SK-N-SH (cell line): ENCODE measurements at regions not wholly inside any gene's neighbourhood (a gene's known extent, or its start where the extent isn't known, plus 50 kb on each side); places are given as distances from the start of the nearest gene placed in this dataset.

Experiments used
- CTCF ChIA-PET: fragments of 300-600, 350-600 bp; formaldehyde crosslinking; extraction: SDS; loops from one replicate; lab custom pipeline; 2021; lab: Yijun Ruan, JAX
- POLR2A ChIA-PET: fragments of 350-600 bp; sonication (Branson Sonifier 250); formaldehyde crosslinking; extraction: SDS; loops from one replicate; lab custom pipeline; 2020; ENCODE audit warnings: antibody characterized with exemption, inconsistent platforms; lab: Yijun Ruan, JAX
- DNase-seq: peaks from one replicate; pipeline ENCODE4 v3.0.0; 2012
- H2AFZ ChIP-seq: fragments of 200-600 bp; sonication (generic); 2 replicates; pipeline ENCODE4 v1.8.1; 2016; ENCODE audit warnings: antibody characterized with exemption, mild to moderate bottlenecking, low read depth
- H3F3A ChIP-seq: fragments of 200-600 bp; sonication (generic); replicated peaks from 2 replicates; pipeline ENCODE3; 2016; ENCODE audit warnings: antibody characterized with exemption, mild to moderate bottlenecking; ENCODE audit not compliant: insufficient read depth
- H3K27ac ChIP-seq, 2 experiments: fragments of 200-500 bp in 1 of 2; fragments of 200-600 bp in 1 of 2; sonication (Bioruptor generic) in 1 of 2; sonication (generic), shearing (Covaris generic) in 1 of 2; 2 replicates each; pipeline versions ENCODE4 v1.5.1 to v1.6.1; 2014 to 2016; ENCODE audit warnings: low read depth in 2 of 2, inconsistent platforms in 1 of 2, low read length in 1 of 2, mild to moderate bottlenecking in 1 of 2, mixed read lengths in 1 of 2
- H3K27me3 ChIP-seq: fragments of 200-600 bp; sonication (generic), shearing (Covaris generic); 2 replicates; pipeline ENCODE4 v1.6.1; 2016; ENCODE audit warnings: mixed run types; ENCODE audit not compliant: insufficient read depth
- H3K36me3 ChIP-seq, 2 experiments: fragments of 200-500 bp in 1 of 2; fragments of 200-600 bp in 1 of 2; sonication (Bioruptor generic) in 1 of 2; sonication (generic) in 1 of 2; replicated peaks in 1 of 2; 2 replicates each; pipeline versions ENCODE3 to v1.5.1; 2014 to 2016; ENCODE audit warnings: low read length in 1 of 2, mild to moderate bottlenecking in 1 of 2; ENCODE audit not compliant: insufficient read depth in 2 of 2, control insufficient read depth in 1 of 2
- H3K4me1 ChIP-seq, 2 experiments: fragments of 200-500 bp in 1 of 2; fragments of 200-600 bp in 1 of 2; sonication (Bioruptor generic) in 1 of 2; sonication (generic), shearing (Covaris generic) in 1 of 2; 2 replicates each; pipeline versions ENCODE4 v1.5.1 to v1.6.1; 2014 to 2016; ENCODE audit warnings: low read depth in 1 of 2, low read length in 1 of 2, mixed run types in 1 of 2; ENCODE audit not compliant: insufficient read depth in 2 of 2, control insufficient read depth in 1 of 2
- H3K4me2 ChIP-seq: fragments of 200-600 bp; sonication (generic), shearing (Covaris generic); 2 replicates; pipeline ENCODE4 v1.6.1; 2017; ENCODE audit warnings: mixed run types
- H3K4me3 ChIP-seq, 2 experiments: fragments of 200-500 bp in 1 of 2; fragments of 200-600 bp in 1 of 2; sonication (Bioruptor generic) in 1 of 2; sonication (generic), shearing (Covaris generic) in 1 of 2; 2 replicates each; pipeline versions ENCODE4 v1.5.1 to v1.8.1; 2014 to 2016; ENCODE audit warnings: low read depth in 2 of 2, inconsistent platforms in 1 of 2, low read length in 1 of 2, mild to moderate bottlenecking in 1 of 2, mixed read lengths in 1 of 2, moderate library complexity in 1 of 2
- H3K79me2 ChIP-seq: fragments of 200-600 bp; sonication (generic); 2 replicates; pipeline ENCODE4 v1.8.1; 2017; ENCODE audit warnings: mild to moderate bottlenecking; ENCODE audit not compliant: insufficient read depth
- H3K9ac ChIP-seq: fragments of 200-600 bp; sonication (generic); 2 replicates; pipeline ENCODE4 v1.6.1; 2017; ENCODE audit warnings: mixed run types
- H3K9me2 ChIP-seq: fragments of 200-600 bp; sonication (generic); 2 replicates; pipeline ENCODE4 v1.6.1; 2017; ENCODE audit warnings: mixed run types
- H3K9me3 ChIP-seq: fragments of 200-600 bp; sonication (generic); 2 replicates; pipeline ENCODE4 v1.6.1; 2017; ENCODE audit warnings: mixed run types, mild to moderate bottlenecking, moderate library complexity
- H4K20me1 ChIP-seq: fragments of 200-600 bp; sonication (generic); 2 replicates; pipeline ENCODE4 v1.6.1; 2017; ENCODE audit warnings: mild to moderate bottlenecking, mixed run types; ENCODE audit not compliant: insufficient read depth
- CTCF ChIP-seq: fragments of 200-600 bp; sonication (generic); IDR thresholded peaks from 2 replicates; pipeline ENCODE4 v1.6.1; 2017; ENCODE audit warnings: antibody characterized with exemption, mild to moderate bottlenecking, moderate library complexity
- ELF1 ChIP-seq: IDR thresholded peaks from 2 replicates; pipeline ENCODE4 v1.4.0; 2012
- EP300 ChIP-seq, 2 experiments: IDR thresholded peaks; 2 replicates each; pipeline versions ENCODE4 v1.4.0 to v1.6.1; 2012; ENCODE audit warnings: borderline replicate concordance in 1 of 2, low read depth in 1 of 2, low read length in 1 of 2
- GABPA ChIP-seq: IDR thresholded peaks from 2 replicates; pipeline ENCODE4 v1.4.0; 2012; ENCODE audit warnings: low read depth, mild to moderate bottlenecking
- IRF3 ChIP-seq: fragments of 150-350 bp; IDR thresholded peaks from 2 replicates; pipeline ENCODE4 v1.6.1; 2016; ENCODE audit warnings: mild to moderate bottlenecking, low read depth, low read length
- JUND ChIP-seq: IDR thresholded peaks from 2 replicates; pipeline ENCODE4 v1.4.0; 2012
- PBX3 ChIP-seq: IDR thresholded peaks from 2 replicates; pipeline ENCODE4; 2012
- ZBTB33 ChIP-seq: IDR thresholded peaks from 2 replicates; pipeline ENCODE4 v1.4.0; 2012; ENCODE audit warnings: low read depth, borderline replicate concordance
- WGBS: methylation state at CpG from one replicate; pipeline ENCODE4 v1.1.6; 2017; ENCODE audit warnings: low lambda C conversion rate; 5-methylcytosine and 5-hydroxymethylcytosine counted together

- Histone ChIP-seq H3K79me2 (no peaks in the 10 kb centered on the region), H3K4me1 (no peaks in the 10 kb centered on the region), H3K27ac (no peak overlapping the region), H3K9ac (no peak overlapping the region), H3K4me2 (no peak overlapping the region), H3K9me2 (no peaks in the 10 kb centered on the region), H3K36me3 (no peaks in the 10 kb centered on the region), H3K9me3 (no peaks in the 10 kb centered on the region), H2AFZ (no peak overlapping the region), H3K4me3 (no peak overlapping the region), H4K20me1 (no peaks in the 10 kb centered on the region), H3F3A (no peaks in the 10 kb centered on the region), H3K27me3 (no peaks in the 10 kb centered on the region)
- TF ChIP-seq PBX3, result no peak
- TF ChIP-seq GABPA, result no peak
- TF ChIP-seq ELF1, result no peak
- no peak for TF ChIP-seq ZBTB33
- no peak for TF ChIP-seq CTCF
- no peak for TF ChIP-seq IRF3
- no peak for TF ChIP-seq JUND
- TF ChIP-seq EP300 (IDR thresholded peaks at IDR 0.05; ENCODE audit: borderline replicate concordance in 1 of 2, low read depth in 1 of 2, low read length in 1 of 2), result no peak
- CTCF ChIA-PET, result interaction anchor here (1.1 to 15.1 kb wide), 5 partner anchors 9 to 72 kb away, joined by 3 to 142 read pairs (median 5); no protein-coding TSS in a partner anchor
- POLR2A ChIA-PET, result interaction anchor here (1.7 kb wide), 1 partner anchor 12 kb away, joined by 6 read pairs; no protein-coding TSS in a partner anchor
- DNase-seq, result no peak
- WGBS, result 33% methylated on average over 8 of the region's 8 CpGs
Observed at GRCh38 chr1:36588972-36589371, 106.3 kb upstream of the CSF3R start.
